GM23338 (cell line): ENCODE measurements at regions not wholly inside any gene's neighbourhood (a gene's known extent, or its start where the extent isn't known, plus 50 kb on each side); places are given as distances from the start of the nearest gene placed in this dataset.
A peak's percentile ranks its signal among the peaks of the same experiment; 100 is the strongest.

Experiments used
- CREB1 ChIP-seq: fragments of 250-450 bp; sonication (Bioruptor Pico); IDR thresholded peaks from 2 replicates; pipeline ENCODE4 v1.5.0; 2020; ENCODE audit warnings: low read depth, mild to moderate bottlenecking, moderate library complexity
- CTCF ChIP-seq, 2 experiments: fragments of 200-600 bp in 1 of 2; sonication (generic) in 1 of 2; conservative IDR thresholded peaks; 2 replicates each; pipeline versions ENCODE4 v1.5.1 to v1.6.1; 2016 to 2017; ENCODE audit warnings: antibody characterized with exemption in 2 of 2, low read depth in 2 of 2, mild to moderate bottlenecking in 2 of 2, moderate library complexity in 1 of 2
- EZH2 ChIP-seq: fragments of 200-600 bp; sonication (generic); IDR thresholded peaks from one replicate; pipeline ENCODE4 v1.8.0; 2017; ENCODE audit warnings: antibody characterized with exemption, mild to moderate bottlenecking, low read depth; ENCODE audit not compliant: unreplicated experiment
- EZH2phosphoT487 ChIP-seq: fragments of 200-600 bp; sonication (generic); IDR thresholded peaks from one replicate; pipeline ENCODE4 v1.8.1; 2018; ENCODE audit warnings: antibody characterized with exemption; ENCODE audit not compliant: unreplicated experiment
- JUNB ChIP-seq: IDR thresholded peaks from one replicate; pipeline ENCODE4 v1.6.1; 2016; ENCODE audit warnings: antibody characterized with exemption; ENCODE audit not compliant: unreplicated experiment
- NANOG ChIP-seq: IDR thresholded peaks from 2 replicates; pipeline ENCODE4 v1.6.1; 2016; ENCODE audit warnings: antibody characterized with exemption, borderline replicate concordance
- POLR2AphosphoS5 ChIP-seq: IDR thresholded peaks from 2 replicates; pipeline ENCODE4 v1.6.1; 2016; ENCODE audit warnings: antibody characterized with exemption, low read depth
- REST ChIP-seq: IDR thresholded peaks from one replicate; pipeline ENCODE4 v1.6.1; 2018; ENCODE audit warnings: antibody characterized with exemption; ENCODE audit not compliant: unreplicated experiment
- STAT1 ChIP-seq: IDR thresholded peaks from one replicate; pipeline ENCODE4 v1.6.1; 2016; ENCODE audit warnings: antibody characterized with exemption; ENCODE audit not compliant: unreplicated experiment
- ZNF114 ChIP-seq: fragments of 250-450 bp; sonication (Bioruptor Pico); IDR thresholded peaks from 2 replicates; pipeline ENCODE4 v1.5.0; 2020; ENCODE audit warnings: mild to moderate bottlenecking, moderate library complexity
- ZNF331 ChIP-seq: fragments of 250-450 bp; sonication (Bioruptor Pico); IDR thresholded peaks from 2 replicates; pipeline ENCODE4 v1.5.0; 2020; ENCODE audit warnings: low read depth, mild to moderate bottlenecking, moderate library complexity
- TF ChIP-seq, protein P1 (sequence below): IDR thresholded peaks from 2 replicates; pipeline ENCODE4 v1.6.1; 2016; ENCODE audit warnings: antibody characterized with exemption
- TF ChIP-seq, protein P2 (sequence below): fragments of 250-450 bp; sonication (Bioruptor Pico); IDR thresholded peaks from 2 replicates; pipeline ENCODE4 v1.5.0; 2020; ENCODE audit warnings: mild to moderate bottlenecking, moderate library complexity

DNA sequence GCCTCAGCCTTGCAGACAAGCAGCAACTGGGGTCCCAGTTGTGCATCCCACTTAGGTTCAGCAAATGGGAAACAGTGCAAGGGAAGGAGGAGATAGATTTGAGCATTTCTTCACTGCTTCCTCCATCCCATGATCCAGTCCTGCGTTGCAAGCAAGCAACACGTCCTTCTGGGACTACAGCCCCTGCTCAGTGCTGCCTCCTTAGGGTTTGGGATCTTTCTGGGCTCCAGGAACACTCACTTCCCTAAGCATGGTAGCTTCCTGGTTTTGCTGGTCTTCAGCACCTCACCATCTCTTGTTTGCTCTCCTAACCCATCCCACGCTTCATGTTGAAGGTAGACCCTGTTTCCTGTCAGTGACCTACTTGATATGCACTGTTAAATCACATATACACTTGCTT lies 444.7 kb downstream of the MED10 start:
- TF ChIP-seq CTCF (conservative IDR thresholded peaks at IDR 0.05; ENCODE audit: low read depth in 2 of 2) (peak; percentile 24 to 45; a peak in 3 of 4 replicates), REST (no peak), POLR2AphosphoS5 (no peak), EZH2phosphoT487 (no peak), ZNF114 (CRISPR knock-in tag) (no peak), EZH2 (no peak), CREB1 (CRISPR knock-in tag) (no peak), NANOG (no peak), STAT1 (no peak), JUNB (no peak), ZNF331 (CRISPR knock-in tag) (no peak)
- TF ChIP-seq, protein P1, sequence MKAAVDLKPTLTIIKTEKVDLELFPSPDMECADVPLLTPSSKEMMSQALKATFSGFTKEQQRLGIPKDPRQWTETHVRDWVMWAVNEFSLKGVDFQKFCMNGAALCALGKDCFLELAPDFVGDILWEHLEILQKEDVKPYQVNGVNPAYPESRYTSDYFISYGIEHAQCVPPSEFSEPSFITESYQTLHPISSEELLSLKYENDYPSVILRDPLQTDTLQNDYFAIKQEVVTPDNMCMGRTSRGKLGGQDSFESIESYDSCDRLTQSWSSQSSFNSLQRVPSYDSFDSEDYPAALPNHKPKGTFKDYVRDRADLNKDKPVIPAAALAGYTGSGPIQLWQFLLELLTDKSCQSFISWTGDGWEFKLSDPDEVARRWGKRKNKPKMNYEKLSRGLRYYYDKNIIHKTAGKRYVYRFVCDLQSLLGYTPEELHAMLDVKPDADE, result no peak
- TF ChIP-seq, protein P2, sequence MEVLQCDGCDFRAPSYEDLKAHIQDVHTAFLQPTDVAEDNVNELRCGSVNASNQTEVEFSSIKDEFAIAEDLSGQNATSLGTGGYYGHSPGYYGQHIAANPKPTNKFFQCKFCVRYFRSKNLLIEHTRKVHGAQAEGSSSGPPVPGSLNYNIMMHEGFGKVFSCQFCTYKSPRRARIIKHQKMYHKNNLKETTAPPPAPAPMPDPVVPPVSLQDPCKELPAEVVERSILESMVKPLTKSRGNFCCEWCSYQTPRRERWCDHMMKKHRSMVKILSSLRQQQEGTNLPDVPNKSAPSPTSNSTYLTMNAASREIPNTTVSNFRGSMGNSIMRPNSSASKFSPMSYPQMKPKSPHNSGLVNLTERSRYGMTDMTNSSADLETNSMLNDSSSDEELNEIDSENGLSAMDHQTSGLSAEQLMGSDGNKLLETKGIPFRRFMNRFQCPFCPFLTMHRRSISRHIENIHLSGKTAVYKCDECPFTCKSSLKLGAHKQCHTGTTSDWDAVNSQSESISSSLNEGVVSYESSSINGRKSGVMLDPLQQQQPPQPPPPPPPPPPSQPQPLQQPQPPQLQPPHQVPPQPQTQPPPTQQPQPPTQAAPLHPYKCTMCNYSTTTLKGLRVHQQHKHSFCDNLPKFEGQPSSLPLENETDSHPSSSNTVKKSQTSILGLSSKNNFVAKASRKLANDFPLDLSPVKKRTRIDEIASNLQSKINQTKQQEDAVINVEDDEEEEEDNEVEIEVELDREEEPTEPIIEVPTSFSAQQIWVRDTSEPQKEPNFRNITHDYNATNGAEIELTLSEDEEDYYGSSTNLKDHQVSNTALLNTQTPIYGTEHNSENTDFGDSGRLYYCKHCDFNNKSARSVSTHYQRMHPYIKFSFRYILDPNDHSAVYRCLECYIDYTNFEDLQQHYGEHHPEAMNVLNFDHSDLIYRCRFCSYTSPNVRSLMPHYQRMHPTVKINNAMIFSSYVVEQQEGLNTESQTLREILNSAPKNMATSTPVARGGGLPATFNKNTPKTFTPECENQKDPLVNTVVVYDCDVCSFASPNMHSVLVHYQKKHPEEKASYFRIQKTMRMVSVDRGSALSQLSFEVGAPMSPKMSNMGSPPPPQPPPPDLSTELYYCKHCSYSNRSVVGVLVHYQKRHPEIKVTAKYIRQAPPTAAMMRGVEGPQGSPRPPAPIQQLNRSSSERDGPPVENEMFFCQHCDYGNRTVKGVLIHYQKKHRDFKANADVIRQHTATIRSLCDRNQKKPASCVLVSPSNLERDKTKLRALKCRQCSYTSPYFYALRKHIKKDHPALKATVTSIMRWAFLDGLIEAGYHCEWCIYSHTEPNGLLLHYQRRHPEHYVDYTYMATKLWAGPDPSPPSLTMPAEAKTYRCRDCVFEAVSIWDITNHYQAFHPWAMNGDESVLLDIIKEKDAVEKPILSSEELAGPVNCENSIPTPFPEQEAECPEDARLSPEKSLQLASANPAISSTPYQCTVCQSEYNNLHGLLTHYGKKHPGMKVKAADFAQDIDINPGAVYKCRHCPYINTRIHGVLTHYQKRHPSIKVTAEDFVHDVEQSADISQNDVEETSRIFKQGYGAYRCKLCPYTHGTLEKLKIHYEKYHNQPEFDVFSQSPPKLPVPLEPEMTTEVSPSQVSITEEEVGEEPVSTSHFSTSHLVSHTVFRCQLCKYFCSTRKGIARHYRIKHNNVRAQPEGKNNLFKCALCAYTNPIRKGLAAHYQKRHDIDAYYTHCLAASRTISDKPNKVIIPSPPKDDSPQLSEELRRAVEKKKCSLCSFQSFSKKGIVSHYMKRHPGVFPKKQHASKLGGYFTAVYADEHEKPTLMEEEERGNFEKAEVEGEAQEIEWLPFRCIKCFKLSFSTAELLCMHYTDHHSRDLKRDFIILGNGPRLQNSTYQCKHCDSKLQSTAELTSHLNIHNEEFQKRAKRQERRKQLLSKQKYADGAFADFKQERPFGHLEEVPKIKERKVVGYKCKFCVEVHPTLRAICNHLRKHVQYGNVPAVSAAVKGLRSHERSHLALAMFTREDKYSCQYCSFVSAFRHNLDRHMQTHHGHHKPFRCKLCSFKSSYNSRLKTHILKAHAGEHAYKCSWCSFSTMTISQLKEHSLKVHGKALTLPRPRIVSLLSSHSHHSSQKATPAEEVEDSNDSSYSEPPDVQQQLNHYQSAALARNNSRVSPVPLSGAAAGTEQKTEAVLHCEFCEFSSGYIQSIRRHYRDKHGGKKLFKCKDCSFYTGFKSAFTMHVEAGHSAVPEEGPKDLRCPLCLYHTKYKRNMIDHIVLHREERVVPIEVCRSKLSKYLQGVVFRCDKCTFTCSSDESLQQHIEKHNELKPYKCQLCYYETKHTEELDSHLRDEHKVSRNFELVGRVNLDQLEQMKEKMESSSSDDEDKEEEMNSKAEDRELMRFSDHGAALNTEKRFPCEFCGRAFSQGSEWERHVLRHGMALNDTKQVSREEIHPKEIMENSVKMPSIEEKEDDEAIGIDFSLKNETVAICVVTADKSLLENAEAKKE (CRISPR knock-in tag), result no peak
